GM03348 (cell line): ENCODE measurements at regions not wholly inside any gene's neighbourhood (a gene's known extent, or its start where the extent isn't known, plus 50 kb on each side); places are given as distances from the start of the nearest gene placed in this dataset.
"Not testable (repeated sequence)": the region's sequence is repeated elsewhere in the genome, so short reads cannot be mapped to it uniquely, and the experiment has no call there.

Source experiments
- DNase-seq: peaks from one replicate; pipeline ENCODE4 v3.0.0; 2012; ENCODE audit warnings: low spot score

DNA sequence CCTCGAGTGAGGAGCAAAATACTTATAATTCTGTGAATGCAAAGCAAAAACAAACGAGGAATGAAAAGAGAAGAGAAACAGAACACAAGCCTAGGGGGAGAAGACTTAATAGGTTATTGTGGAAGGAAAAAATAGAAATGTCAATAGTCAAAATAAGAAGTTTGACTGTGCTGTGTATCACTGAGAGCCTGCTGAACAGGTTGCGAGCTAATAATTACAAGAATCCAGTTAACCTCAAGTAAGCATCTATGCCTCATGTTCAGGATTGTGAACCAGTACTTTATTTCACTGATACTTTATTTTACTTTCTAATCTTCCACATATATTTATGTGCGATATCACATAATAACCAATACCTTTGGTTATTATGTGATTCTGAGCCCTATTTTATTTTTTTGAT lies 316.7 kb downstream of the OTUD1 start:
- no peak for DNase-seq

DNA sequence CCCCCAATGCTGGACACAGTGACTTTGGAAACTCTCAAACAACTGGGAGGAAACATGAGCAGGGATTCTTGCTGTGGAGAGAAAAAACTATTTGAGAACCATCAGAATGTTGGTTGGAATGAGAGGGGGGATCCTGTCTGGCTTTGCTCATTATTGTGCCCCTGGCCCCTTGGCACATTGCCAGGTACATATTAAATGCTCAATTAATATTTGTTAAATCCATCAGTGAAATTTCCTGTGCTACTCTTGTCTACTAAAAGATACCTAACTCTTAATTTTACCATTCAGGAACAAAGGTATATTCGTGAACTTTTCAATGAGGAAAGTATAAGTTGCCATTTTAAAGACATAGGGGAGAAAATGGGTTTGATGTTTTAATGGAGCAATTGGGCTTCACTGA lies 329.4 kb downstream of the OTUD1 start:
- DNase-seq = no peak

DNA sequence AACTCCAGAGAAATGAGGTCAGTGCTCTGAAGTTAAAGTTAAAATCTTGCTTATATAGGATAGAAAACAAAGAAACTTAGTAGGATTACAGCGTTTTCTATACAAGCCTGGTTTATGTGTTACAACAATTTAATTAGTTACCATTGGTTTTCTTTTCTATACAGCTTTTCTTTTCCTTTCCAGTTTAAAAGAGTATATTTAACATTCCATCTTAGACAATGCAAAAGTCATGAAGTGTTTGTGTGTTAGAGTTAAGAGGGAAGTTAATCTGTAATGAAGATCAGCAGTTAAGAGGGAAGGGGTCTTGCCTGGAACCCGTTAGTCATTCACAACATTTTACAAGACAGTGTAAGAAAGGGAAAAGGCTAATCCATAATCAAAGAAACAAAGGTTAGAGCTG lies 338.3 kb downstream of the OTUD1 start:
- DNase-seq = no peak

DNA sequence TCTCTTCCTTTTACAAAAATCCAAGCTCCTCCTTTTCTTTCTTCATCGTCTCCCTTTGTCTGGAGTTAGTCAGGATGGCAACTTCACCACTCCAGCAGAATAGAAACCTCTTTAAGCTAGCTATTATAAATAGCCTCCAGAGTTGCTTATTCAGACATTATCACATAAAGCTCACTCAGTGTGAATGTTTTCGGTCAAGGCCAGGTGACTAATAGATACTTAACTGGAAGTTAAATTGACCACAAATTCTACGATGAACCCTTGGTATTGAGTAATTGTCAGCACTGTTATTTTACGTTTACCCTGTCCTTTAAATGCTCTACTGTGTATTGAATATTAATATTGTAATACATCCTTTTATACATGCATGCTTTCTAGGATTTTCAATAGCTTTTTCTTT lies 340.4 kb downstream of the OTUD1 start:
- no peak for DNase-seq

DNA sequence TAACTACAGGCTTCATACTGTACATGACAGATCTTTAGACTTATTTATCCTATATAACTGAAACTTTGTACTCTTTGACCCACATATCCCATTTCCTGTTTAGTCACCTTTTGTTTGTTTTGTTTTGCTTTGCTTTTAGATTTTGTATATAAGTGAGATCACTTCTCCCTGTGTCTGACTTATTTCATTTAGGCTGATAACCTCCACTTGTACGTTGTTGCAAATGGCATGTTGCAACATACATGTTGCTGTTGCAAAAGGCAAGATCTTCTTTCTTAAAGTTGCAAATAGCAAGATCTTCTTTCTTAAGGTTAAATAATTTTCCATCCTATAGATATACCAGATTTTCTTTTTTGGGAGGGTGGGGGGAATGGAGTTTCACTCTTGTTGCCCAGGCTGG lies 341.5 kb downstream of the OTUD1 start:
- no peak for DNase-seq

DNA sequence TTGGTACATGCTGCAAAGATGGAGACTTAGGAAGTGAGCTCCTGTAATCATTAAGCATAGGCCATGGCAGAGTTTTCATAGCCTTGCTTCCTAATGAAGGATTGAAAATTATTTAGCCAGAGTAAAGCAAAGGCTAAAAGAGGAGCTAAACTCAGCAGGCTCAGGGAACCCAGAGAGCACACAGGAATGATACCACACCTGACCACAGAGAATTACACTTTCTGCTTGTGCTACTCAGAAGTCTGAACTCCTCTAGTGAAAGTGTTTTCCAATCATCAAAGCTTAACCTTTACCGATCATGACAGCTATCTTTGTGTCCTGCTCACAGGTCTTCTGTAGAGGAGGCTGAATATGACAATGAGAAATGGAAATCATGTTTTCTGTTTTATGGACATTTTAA lies 347.7 kb downstream of the OTUD1 start:
- no peak for DNase-seq

DNA sequence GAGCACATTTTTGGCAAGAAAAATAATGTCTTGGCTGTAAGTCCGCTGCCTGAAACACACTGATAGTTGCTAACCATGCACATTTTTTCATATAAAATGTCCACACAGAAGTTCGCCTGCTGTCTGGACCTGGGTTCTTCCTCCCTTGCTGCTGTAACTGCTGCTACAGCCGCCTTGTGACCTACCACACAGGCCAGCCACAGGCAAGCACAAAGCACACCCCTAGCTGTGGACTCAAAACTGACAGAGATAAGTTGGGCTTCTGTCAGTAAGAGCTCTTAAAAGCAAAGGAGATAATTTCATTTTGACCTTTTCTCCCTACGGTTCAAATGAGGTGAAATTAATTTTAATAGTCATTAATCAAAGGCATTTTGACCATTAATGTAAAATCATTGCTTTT lies 354.7 kb downstream of the OTUD1 start:
- DNase-seq = no peak

DNA sequence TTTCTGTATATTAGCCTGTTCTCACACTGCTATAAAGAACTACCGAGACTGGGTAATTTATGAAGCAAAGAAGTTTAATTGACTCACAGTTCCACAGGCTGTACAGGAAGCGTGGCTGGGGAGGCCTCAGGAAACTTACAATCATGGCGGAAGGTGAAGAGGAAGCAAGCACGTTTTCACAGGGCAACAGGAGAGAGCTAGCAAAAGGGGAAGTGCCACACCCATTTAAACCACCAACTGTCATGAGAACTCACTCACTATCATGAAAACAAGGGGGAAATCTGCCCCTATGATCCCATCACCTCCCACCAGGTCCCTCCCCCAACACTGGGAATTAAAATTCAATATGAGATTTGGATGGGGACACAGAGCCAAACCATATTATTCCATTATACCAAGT lies 358.6 kb downstream of the OTUD1 start:
- DNase-seq = not testable (repeated sequence)

DNA sequence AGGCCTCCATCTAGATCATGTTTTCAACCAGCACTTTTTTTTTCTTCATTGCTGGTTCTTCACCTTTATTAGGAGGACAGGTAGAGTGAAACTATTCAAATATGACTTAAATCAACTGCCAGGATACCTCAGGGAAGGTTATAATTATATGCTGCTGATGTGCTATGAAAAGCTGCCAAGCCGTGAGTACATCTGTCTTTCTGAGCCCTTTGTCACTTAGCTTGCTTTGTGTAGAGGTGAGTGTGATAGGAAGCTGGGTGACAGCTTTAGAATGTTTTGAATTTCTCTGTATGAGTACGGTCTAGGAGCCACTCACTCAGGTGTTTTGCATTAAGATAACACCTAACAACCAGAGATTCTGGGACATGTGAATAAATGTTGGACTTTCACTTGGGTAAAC lies 365.2 kb downstream of the OTUD1 start:
- no peak for DNase-seq

DNA sequence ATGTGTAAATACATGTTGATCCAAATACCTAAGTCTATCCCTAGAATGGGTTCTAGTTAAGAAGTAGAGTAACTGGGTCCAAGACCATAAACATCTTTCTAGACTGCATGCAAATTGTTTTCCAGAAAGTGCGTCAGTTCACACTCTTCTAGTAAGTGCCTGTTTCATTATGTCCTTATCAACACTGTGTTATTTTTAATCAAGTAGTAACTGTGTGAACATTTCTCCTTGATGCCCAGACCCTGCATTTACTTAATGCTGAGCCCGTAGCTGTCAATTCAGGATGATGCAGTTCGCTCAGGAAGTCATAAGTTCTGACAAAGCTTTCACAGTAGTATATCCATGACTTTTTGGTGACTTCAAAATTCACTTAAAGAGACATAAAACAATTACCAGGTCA lies 374.8 kb downstream of the OTUD1 start:
- DNase-seq = no peak

DNA sequence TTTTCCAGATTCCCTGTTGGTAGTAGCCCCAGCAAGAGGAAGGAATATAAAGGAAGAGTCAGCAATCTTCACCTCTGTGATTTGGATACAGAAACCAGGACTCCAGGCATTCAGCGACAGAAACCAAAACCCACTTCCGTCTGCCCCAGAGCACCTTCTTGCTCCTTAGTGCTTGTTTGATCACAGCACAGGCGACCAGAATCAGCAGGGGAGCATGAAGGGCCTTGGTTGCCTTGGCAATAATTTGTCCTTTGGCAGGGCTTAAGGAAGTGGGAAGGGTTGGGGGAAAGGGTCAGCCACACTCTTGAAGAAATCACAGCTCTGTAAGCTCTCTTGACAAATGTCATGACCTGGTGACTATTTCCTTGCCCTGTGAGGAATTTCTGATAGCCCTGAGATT lies 379.6 kb downstream of the OTUD1 start:
- DNase-seq = no peak

DNA sequence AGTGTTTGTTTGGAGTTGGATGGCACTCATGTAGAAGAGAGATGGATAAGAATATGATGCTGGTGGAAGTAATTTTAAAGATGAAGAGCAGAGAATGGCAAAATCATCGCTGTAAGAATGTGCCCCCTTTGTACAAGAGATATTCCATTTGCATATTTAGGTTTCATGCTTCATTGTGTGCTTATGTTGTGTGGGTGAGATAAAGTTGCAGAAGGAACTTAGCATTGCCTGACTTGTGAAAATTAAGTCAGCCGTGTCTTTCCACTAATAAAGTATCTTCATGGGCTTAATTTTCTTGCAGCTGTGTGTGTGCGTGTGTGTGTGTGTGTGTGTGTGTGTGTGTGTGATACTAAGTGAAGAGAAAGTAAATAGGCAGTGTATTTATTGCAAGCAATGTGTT lies 381.9 kb downstream of the OTUD1 start:
- no peak for DNase-seq

DNA sequence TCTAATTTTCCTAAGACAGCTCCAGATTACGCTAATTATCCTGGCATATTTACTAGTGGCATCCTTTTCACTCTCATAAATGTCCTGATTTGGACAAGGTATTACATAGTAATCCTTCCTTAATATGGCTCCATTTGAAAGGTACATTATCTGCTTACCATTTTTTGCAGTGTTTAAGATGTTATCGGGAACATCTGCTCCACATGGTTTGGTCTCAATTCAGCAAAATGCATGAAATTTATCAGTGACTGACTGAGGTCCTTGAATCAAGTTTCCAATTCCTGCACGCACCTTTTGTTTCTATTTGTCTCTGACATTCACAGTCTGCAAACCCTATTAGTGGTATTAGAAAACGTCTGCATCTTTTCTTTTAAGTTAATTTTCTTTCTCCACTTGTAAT lies 384.1 kb upstream of the KIAA1217 start:
- no peak for DNase-seq

DNA sequence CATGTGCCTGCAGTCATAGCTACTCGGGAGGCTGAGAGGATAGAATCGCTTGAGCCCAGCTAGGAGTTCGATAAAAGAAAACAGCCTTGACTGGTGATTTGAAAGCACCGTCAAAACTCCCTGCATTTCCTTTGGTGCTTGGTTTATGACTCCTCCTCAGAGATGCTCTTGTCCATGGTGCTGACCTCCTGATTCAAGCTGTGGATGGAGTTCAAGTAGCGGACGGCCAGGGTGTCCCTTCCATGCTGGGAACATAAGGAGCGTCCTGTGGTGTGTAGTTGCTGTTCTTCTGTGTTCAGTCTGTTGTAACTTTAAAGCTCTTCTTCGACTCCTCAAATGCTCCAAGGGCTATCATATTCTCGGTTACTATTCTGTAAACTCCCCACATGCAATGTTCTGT lies 382.5 kb upstream of the KIAA1217 start:
- peak; percentile 2 for DNase-seq

DNA sequence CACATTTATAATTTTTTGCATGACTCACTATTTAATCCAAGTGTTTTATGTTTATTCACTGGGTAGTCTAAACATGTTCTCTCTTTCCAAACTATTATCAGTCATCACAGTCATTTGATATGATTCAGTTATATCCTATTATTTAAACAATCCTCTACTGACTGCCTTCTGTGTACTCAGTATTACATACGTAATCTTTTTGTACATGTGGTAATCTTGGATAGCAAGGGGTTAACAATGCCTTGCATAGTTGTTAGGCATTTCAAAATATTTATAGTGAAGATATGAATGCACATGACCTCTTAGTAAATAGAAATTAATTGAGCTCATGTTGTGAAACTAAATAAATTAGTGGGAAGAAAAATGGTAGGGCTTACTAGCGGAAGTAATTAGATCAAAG lies 379.4 kb upstream of the KIAA1217 start:
- DNase-seq = no peak

DNA sequence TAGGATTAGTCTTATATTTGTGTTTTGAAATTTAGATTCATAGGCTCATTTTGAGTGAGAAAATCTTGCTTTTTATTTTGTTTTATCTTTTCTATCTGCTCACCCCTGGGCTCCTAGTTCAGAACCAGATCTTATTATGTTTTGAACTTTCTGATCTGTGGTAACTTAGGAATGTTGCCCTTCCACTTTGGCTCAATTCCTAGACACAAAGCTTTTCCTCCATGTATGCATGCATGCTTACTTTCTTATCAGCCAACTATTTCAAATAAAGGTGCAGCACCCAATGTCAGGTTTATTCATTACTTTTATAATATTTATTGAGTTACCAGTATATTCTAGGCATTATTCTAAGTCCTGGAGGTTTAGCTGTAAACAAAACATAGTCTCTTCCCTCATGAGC lies 374.8 kb upstream of the KIAA1217 start:
- no peak for DNase-seq

DNA sequence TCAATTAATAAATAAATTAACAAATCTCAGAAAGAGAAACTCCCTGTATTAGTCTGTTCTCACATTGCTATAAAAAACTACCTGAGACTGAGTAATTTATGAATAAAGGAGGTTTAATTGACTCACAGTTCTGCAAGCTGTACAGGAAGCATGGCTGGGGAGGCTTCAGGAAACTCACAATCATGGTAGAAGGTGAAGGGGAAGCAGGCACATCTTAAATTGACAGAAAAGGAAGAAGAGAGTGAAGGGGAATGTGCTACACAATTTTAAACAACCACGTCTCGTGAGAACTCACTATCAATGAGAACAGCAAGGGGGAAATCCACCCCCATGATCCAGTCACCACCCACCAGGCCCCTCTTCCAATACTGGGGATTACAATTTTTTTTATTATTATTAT lies 358.3 kb upstream of the KIAA1217 start:
- DNase-seq = no peak

DNA sequence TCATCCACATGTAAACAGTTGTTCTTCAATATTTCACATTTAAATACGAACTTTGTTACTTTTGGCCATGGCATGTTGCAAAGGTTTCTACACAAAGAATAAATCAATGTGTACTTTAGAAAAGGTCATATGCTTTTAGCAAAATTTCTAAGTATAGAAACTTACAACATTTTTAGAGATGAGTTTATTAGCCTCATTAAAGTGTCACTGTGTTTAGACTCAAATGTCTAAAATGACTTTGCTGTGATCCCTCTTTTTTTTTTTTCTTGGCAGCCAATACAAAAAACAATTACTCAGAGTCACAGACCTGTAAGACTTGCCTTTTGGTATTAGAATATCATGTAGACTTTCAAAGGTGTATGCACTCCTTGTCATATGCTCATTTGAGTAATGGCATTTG lies 349.3 kb upstream of the KIAA1217 start:
- DNase-seq = no peak

DNA sequence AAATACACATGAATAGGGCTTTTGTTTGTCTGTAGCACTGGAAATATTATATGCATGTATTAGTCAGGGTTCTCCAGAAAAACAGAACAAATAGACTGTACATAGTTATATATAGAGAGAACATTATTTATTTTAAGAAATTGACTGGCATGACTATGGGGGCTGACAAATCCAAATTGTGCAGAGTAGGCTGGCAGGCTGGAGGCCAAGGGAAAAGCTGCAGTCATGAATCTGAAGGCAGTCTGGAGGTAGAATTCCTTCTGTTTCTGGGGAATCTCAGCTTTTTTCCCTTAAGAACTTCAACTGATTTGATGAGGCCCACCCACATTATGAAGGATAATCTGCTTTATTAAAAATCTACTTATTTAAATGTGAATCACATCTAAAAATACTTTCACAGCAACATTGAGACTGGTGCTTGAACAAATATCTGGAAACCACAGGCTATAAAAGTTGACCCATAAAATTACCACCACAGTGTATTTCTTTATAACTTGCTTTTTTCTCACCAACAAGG lies 344.2 kb upstream of the KIAA1217 start:
- DNase-seq = no peak

DNA sequence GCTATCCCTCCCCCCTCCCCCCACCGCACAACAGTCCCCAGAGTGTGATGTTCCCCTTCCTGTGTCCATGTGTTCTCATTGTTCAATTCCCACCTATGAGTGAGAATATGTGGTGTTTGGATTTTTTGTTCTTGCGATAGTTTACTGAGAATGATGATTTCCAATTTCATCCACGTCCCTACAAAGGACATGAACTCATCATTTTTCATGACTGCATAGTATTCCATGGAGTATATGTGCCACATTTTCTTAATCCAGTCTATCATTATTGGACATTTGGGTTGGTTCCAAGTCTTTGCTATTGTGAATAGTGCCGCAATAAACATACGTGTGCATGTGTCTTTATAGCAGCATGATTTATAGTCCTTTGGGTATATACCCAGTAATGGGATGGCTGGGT lies 342.0 kb upstream of the KIAA1217 start:
- not testable (repeated sequence) for DNase-seq

DNA sequence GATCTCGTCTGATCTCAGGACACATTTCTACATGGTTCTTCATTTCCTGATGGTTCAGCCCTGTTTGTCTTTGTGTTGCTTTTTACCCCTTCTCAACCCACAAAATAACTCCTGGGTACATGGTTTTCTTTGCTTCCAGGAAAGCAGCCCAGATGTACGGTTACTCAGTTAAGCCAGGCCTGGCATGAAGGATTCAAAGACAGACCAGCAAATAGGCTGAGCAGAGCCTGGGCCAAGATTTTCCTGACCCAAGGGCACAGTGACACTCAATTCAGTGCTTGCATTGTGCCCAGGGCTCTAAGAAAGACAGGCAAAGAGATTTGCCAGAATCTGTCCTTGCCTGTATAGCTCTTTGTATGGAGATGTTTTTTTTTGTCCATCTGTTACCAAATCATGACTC lies 340.8 kb upstream of the KIAA1217 start:
- no peak for DNase-seq

DNA sequence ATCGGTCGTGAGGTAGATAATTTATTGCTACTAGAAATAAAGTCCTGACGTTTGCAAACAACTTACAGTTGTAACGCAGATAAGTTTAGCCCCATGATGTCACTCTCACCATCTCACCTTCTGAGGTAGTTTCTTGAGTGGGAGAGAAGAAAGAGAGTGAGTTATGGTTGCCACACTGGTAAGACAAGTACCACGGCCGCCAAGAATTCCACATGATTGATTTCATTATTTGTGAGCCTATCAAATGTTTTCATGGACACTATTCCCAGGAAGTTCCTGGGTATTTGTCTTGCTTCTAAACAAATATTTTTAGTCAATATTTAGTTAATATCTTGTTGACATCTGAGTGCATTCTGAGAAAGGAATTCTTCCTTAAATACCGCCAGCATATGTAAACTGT lies 339.4 kb upstream of the KIAA1217 start:
- no peak for DNase-seq

DNA sequence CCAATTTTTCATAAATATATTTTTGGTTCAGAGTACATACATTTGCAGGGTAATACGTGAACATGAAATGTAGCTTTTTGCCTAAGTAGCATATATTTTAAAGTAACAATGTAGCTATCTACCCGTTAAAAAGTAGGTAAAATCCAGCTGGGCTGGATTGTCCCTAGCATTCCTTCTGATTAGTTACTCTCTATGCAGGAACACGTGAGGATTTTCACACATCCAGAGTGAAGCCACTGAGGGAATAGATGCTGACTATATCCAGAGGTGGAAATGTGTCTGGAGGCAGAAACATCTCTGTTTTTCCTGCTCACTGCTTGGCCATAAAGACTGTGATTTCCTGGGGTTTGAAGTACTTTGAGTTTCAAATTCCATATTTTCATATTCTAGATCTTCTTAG lies 338.9 kb upstream of the KIAA1217 start:
- no peak for DNase-seq

DNA sequence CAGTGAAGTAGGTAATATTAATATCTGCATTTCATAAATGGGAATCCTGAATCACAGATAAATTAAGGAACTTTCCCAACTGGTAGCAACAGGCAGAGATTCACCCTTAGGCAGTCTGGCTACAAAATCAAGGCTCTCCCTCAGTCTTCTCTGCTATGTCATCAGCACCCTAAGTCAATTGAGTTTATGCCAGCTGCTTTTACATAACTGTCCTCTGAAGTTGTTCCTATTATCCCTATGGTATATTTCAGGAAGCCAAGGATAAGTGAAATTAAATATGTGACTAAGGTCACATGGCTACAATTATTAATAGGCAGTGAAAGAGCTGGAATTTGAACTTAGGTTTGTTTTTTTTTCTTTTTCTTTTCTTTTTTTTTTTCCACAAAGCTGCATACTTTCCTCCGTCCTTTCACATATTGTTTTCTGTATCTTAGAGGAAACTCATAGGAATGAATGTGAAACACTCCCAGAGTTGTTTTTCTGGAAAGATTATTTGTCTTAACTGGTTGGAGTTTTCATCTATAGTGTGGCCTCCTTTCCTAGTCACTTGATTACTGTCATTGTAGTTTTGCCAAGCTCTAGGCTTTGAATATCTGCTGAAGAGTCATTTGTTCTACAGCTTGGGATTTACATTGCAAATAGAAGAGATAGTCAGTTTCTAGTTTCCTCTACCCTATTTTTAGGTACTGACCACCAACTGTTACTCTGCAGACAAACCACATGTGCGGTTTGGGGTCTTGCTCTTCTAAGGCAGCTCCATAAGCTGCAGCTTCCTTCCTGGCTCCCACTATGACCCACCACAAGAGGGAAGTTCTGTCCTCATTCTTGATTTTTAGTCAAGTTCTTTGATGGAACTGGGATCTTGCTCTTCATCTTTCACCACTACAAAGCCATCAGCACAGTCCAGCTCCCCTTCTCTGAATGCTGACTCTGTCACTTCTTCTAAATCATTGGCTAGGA lies 338.0 kb upstream of the KIAA1217 start:
- DNase-seq = no peak
